HG02970 (cell line): ENCODE measurements at regions not wholly inside any gene's neighbourhood (a gene's known extent, or its start where the extent isn't known, plus 50 kb on each side); places are given as distances from the start of the nearest gene placed in this dataset.
"Not testable (repeated sequence)": the region's sequence is repeated elsewhere in the genome, so short reads cannot be mapped to it uniquely, and the experiment has no call there.

Experiments used
- ATAC-seq: cut with Tn5 transposase; IDR thresholded peaks from one replicate; pipeline ENCODE4 v1.9.1; 2021; ENCODE audit warnings: mild to moderate bottlenecking, moderate library complexity, moderate number of reproducible peaks; ENCODE audit not compliant: unreplicated experiment, low FRiP score

GRCh38 chr18:49731860-49732311 is 81.4 kb downstream of the ACAA2 start:
- ATAC-seq, result no peak

- ATAC-seq, result no peak
Measured at GRCh38 chr18:49731421-49731841, 81.9 kb downstream of the ACAA2 start.

- no peak for ATAC-seq
Measured at GRCh38 chr18:49730951-49731391, 82.4 kb downstream of the ACAA2 start.

- no peak for ATAC-seq
Measured at GRCh38 chr18:49728542-49728941, 84.8 kb downstream of the ACAA2 start.

GRCh38 chr18:49727816-49728215 is 85.5 kb downstream of the ACAA2 start:
- ATAC-seq, result no peak

- ATAC-seq, result no peak
Measured at GRCh38 chr18:49726675-49726963, 86.7 kb downstream of the ACAA2 start.

GRCh38 chr18:49725809-49726674 is 87.3 kb downstream of the ACAA2 start:
- ATAC-seq, result no peak

GRCh38 chr18:49723648-49724180 is 89.6 kb downstream of the ACAA2 start:
- ATAC-seq, result no peak

GRCh38 chr18:49722477-49722876 is 90.9 kb downstream of the ACAA2 start:
- no peak for ATAC-seq

GRCh38 chr18:49721981-49722380 is 91.4 kb downstream of the ACAA2 start:
- no peak for ATAC-seq

GRCh38 chr18:49720944-49721343 is 92.4 kb downstream of the ACAA2 start:
- not testable (repeated sequence) for ATAC-seq

- no peak for ATAC-seq
Measured at GRCh38 chr18:49717617-49718016, 95.7 kb downstream of the ACAA2 start.

GRCh38 chr18:49716035-49716434 is 97.3 kb downstream of the ACAA2 start:
- ATAC-seq, result no peak

GRCh38 chr18:49709347-49709690 is 104.0 kb downstream of the ACAA2 start:
- ATAC-seq, result no peak

GRCh38 chr18:49708662-49709346 is 104.5 kb downstream of the ACAA2 start:
- no peak for ATAC-seq

- ATAC-seq, result no peak
Measured at GRCh38 chr18:49707599-49707998, 105.7 kb downstream of the ACAA2 start.

GRCh38 chr18:49704334-49704733 is 109.0 kb downstream of the ACAA2 start:
- no peak for ATAC-seq

GRCh38 chr18:49701190-49701589 is 112.1 kb downstream of the ACAA2 start:
- ATAC-seq, result no peak

GRCh38 chr18:49699303-49699702 is 114.0 kb downstream of the ACAA2 start:
- ATAC-seq, result no peak

GRCh38 chr18:49698525-49699025 is 114.8 kb downstream of the ACAA2 start:
- ATAC-seq, result no peak

GRCh38 chr18:49697757-49698524 is 115.4 kb downstream of the ACAA2 start:
- no peak for ATAC-seq
